MG63 (cell line): ENCODE measurements at regions not wholly inside any gene's neighbourhood (a gene's known extent, or its start where the extent isn't known, plus 50 kb on each side); places are given as distances from the start of the nearest gene placed in this dataset.
"Not testable (repeated sequence)": the region's sequence is repeated elsewhere in the genome, so short reads cannot be mapped to it uniquely, and the experiment has no call there.

ENCODE experiments used
- DNase-seq: peaks from one replicate; pipeline ENCODE4 v3.0.0-alpha.2; 2020
- H3K27me3 ChIP-seq: fragments of 250-450 bp; sonication (Bioruptor Pico); 2 replicates; pipeline ENCODE4 v1.5.1; 2020; ENCODE audit warnings: mild to moderate bottlenecking, moderate library complexity
- H3K36me3 ChIP-seq: fragments of 250-450 bp; sonication (Bioruptor Pico); 2 replicates; pipeline ENCODE4 v1.5.1; 2020; ENCODE audit warnings: mild to moderate bottlenecking, moderate library complexity
- H3K4me3 ChIP-seq: fragments of 250-450 bp; sonication (Bioruptor Pico); 2 replicates; pipeline ENCODE4 v1.5.1; 2020; ENCODE audit warnings: mild to moderate bottlenecking, moderate library complexity
- H3K9me3 ChIP-seq: fragments of 250-450 bp; sonication (Bioruptor Pico); 2 replicates; pipeline ENCODE4 v1.5.1; 2020; ENCODE audit warnings: mild to moderate bottlenecking, moderate library complexity

GRCh38 chr16:50497592-50497991 lies 50.6 kb upstream of the NKD1 start:
- no peaks in the 10 kb centered on the region for H3K27me3 ChIP-seq
- H3K36me3 ChIP-seq: no peaks in the 10 kb centered on the region
- DNase-seq: no peak
- no peaks in the 10 kb centered on the region for H3K9me3 ChIP-seq
- H3K4me3 ChIP-seq: no peak overlapping the region

GRCh38 chr16:50496990-50497389 lies 51.2 kb upstream of the NKD1 start:
- H3K4me3 ChIP-seq: no peak overlapping the region
- no peaks in the 10 kb centered on the region for H3K9me3 ChIP-seq
- DNase-seq: no peak
- no peaks in the 10 kb centered on the region for H3K36me3 ChIP-seq
- no peaks in the 10 kb centered on the region for H3K27me3 ChIP-seq

GRCh38 chr16:50495673-50496072 lies 52.5 kb upstream of the NKD1 start:
- no peak for DNase-seq
- Histone ChIP-seq H3K36me3 (no peaks in the 10 kb centered on the region), H3K9me3 (no peaks in the 10 kb centered on the region), H3K4me3 (no peak overlapping the region), H3K27me3 (no peaks in the 10 kb centered on the region)

- Histone ChIP-seq H3K4me3 (no peak overlapping the region), H3K27me3 (no peaks in the 10 kb centered on the region), H3K9me3 (no peaks in the 10 kb centered on the region), H3K36me3 (no peaks in the 10 kb centered on the region)
- DNase-seq: no peak
Observed at GRCh38 chr16:50494501-50495491, 53.4 kb upstream of the NKD1 start.

- Histone ChIP-seq H3K27me3 (no peaks in the 10 kb centered on the region), H3K36me3 (no peaks in the 10 kb centered on the region), H3K9me3 (no peaks in the 10 kb centered on the region), H3K4me3 (no peak overlapping the region)
- DNase-seq: no peak
Observed at GRCh38 chr16:50491516-50491915, 56.7 kb upstream of the NKD1 start.

GRCh38 chr16:50490828-50491227 lies 57.4 kb upstream of the NKD1 start:
- H3K9me3 ChIP-seq: no peaks in the 10 kb centered on the region
- no peaks in the 10 kb centered on the region for H3K27me3 ChIP-seq
- no peaks in the 10 kb centered on the region for H3K36me3 ChIP-seq
- H3K4me3 ChIP-seq: no peak overlapping the region
- no peak for DNase-seq

GRCh38 chr16:50489182-50489581 lies 59.0 kb upstream of the NKD1 start:
- Histone ChIP-seq H3K27me3 (no peaks in the 10 kb centered on the region), H3K9me3 (no peaks in the 10 kb centered on the region), H3K4me3 (no peak overlapping the region), H3K36me3 (no peaks in the 10 kb centered on the region)
- no peak for DNase-seq

GRCh38 chr16:50487528-50487927 lies 60.7 kb upstream of the NKD1 start:
- H3K4me3 ChIP-seq: no peak overlapping the region
- DNase-seq: no peak
- no peaks in the 10 kb centered on the region for H3K36me3 ChIP-seq
- H3K27me3 ChIP-seq: no peaks in the 10 kb centered on the region
- no peaks in the 10 kb centered on the region for H3K9me3 ChIP-seq

GRCh38 chr16:50486162-50486561 lies 62.0 kb upstream of the NKD1 start:
- not testable (repeated sequence) for H3K4me3 ChIP-seq, H3K9me3 ChIP-seq, H3K27me3 ChIP-seq, H3K36me3 ChIP-seq, DNase-seq

GRCh38 chr16:50485232-50485631 lies 63.0 kb upstream of the NKD1 start:
- Histone ChIP-seq H3K36me3 (no peaks in the 10 kb centered on the region), H3K27me3 (no peaks in the 10 kb centered on the region), H3K9me3 (no peaks in the 10 kb centered on the region), H3K4me3 (no peak overlapping the region)
- DNase-seq: no peak

- H3K36me3 ChIP-seq: no peaks in the 10 kb centered on the region
- no peak overlapping the region for H3K4me3 ChIP-seq
- no peak for DNase-seq
- no peaks in the 10 kb centered on the region for H3K9me3 ChIP-seq
- H3K27me3 ChIP-seq: no peaks in the 10 kb centered on the region
Observed at GRCh38 chr16:50482271-50482670, 65.9 kb upstream of the NKD1 start.

GRCh38 chr16:50480206-50480605 lies 68.0 kb upstream of the NKD1 start:
- no peak overlapping the region for H3K4me3 ChIP-seq

GRCh38 chr16:50479771-50480170 lies 68.4 kb upstream of the NKD1 start:
- Histone ChIP-seq H3K4me3 (no peak overlapping the region), H3K27me3 (no peaks in the 10 kb centered on the region), H3K9me3 (no peaks in the 10 kb centered on the region), H3K36me3 (no peaks in the 10 kb centered on the region)
- no peak for DNase-seq

More at GRCh38 chr16:50480206-50480605, 68.0 kb upstream of the NKD1 start:
- H3K9me3 ChIP-seq: no peaks in the 10 kb centered on the region
- no peaks in the 10 kb centered on the region for H3K36me3 ChIP-seq
- H3K27me3 ChIP-seq: no peaks in the 10 kb centered on the region
- no peak for DNase-seq

GRCh38 chr16:50478773-50479149 lies 69.4 kb upstream of the NKD1 start:
- H3K9me3 ChIP-seq: no peaks in the 10 kb centered on the region
- DNase-seq: no peak
- no peaks in the 10 kb centered on the region for H3K27me3 ChIP-seq
- H3K36me3 ChIP-seq: no peaks in the 10 kb centered on the region
- H3K4me3 ChIP-seq: no peak overlapping the region

GRCh38 chr16:50478075-50478772 lies 70.0 kb upstream of the NKD1 start:
- no peak for DNase-seq
- Histone ChIP-seq H3K27me3 (no peaks in the 10 kb centered on the region), H3K4me3 (no peak overlapping the region), H3K36me3 (no peaks in the 10 kb centered on the region), H3K9me3 (no peaks in the 10 kb centered on the region)

- Histone ChIP-seq H3K36me3 (no peaks in the 10 kb centered on the region), H3K4me3 (no peak overlapping the region), H3K9me3 (no peaks in the 10 kb centered on the region), H3K27me3 (no peaks in the 10 kb centered on the region)
- no peak for DNase-seq
Observed at GRCh38 chr16:50476486-50477255, 71.5 kb upstream of the NKD1 start.

- H3K27me3 ChIP-seq: no peaks in the 10 kb centered on the region
- H3K9me3 ChIP-seq: no peaks in the 10 kb centered on the region
- no peak overlapping the region for H3K4me3 ChIP-seq
- no peak for DNase-seq
- no peaks in the 10 kb centered on the region for H3K36me3 ChIP-seq
Observed at GRCh38 chr16:50475170-50475569, 73.0 kb upstream of the NKD1 start.
